B cell (primary cell): ENCODE measurements at regions not wholly inside any gene's neighbourhood (a gene's known extent, or its start where the extent isn't known, plus 50 kb on each side); places are given as distances from the start of the nearest gene placed in this dataset.

Source experiments
- CTCF ChIP-seq: fragments of 200-600 bp; IDR thresholded peaks from one replicate; pipeline ENCODE4 v1.8.0; 2022; ENCODE audit warnings: antibody characterized with exemption, mild to moderate bottlenecking
- EZH2 ChIP-seq: IDR thresholded peaks from 2 replicates; pipeline ENCODE4 v1.6.1; 2012; ENCODE audit warnings: borderline replicate concordance, low read depth, mild to moderate bottlenecking, moderate library complexity, low read length; ENCODE audit not compliant: insufficient read depth, poor library complexity, severe bottlenecking

GRCh38 chr6:67933278-67933677 is 701.8 kb upstream of the ADGRB3 start:
- TF ChIP-seq CTCF (no peak), EZH2 (no peak)
